RPMI7951 (cell line): ENCODE measurements at regions not wholly inside any gene's neighbourhood (a gene's known extent, or its start where the extent isn't known, plus 50 kb on each side); places are given as distances from the start of the nearest gene placed in this dataset.
"Not testable (repeated sequence)": the region's sequence is repeated elsewhere in the genome, so short reads cannot be mapped to it uniquely, and the experiment has no call there.

ENCODE experiments used
- DNase-seq: peaks from one replicate; pipeline ENCODE4 v3.0.0-alpha.2; 2012; ENCODE audit warnings: low read depth

DNA sequence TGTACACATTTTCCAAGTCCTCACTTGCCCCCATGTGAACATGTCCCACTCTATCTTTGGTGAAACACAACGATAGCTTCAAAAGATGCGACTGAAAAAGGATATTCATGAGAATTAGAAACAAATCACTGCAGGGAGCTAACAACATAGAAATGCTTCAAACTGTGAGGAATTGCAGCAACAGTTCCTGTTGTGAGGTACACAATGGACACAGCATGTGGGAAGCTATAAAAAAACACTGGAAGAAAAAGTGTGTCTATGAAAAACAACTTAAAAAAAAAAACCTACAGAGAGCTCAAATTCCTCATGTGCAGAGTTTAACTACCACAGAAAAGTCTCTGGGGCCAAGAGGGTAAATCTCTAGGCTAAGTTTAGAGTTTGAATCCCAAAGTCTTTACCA lies 51.6 kb upstream of the BLTP1 start:
- DNase-seq, result no peak

DNA sequence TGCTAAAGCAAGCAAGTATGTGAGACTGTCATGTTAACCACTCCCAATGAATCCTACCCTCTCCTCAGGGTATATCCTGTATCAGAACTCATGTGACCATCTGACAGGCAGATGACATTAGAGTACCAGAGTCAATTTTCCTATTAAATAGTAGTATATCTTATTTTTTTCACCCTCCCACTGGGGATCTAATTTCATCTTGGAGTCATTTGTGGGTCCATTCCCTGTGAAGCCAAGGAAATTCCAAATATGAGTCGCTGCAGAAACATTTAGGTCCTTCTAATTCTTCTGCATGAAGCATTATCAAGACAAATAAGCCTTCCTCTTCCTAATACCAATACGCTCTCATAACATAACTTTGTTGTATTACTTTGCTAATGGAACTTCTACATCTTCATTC lies 52.2 kb upstream of the BLTP1 start:
- no peak for DNase-seq

DNA sequence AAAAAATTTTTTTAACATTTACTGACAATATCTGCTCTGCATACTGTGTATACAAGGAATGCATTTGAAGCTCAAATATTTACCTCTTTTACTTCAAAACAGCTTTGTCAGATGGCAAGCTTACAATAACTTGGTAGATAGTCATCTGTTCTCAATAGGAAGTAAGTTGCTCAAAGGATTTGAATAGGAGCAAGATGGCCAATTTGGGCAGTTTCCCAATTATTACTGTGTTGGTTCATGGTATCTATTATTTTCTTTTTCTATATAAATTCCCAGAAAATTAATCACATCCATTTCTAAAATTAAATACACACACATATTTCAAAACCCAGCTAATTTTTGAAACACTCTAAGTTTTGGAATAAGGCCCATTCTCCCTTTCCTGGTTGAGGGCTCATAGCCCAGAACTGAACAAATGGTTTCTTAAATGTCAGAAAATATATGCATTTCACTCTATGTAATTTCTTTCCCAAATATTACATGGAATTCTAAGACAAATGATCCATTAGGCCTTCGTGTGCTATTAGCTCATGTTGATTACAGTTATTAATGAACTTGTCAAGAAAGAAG lies 60.2 kb upstream of the BLTP1 start:
- no peak for DNase-seq

DNA sequence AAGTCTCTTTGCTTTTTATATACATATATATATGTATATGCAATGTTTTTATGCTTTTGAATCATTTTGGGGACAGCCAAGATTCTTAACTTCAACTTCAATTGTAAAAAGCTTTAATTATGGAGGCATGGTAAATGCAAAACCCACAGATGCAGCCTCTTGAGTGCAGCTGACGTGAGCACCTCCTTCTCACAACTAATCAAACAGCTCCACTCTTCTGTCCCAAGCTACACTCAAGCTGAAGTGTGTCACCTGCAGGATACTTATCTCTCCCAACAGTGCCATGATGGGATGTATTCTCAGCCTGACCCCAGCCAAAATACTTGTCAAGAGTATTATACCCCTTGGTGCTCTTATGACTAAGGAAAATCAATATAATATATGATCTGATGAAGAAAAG lies 60.7 kb upstream of the BLTP1 start:
- DNase-seq, result no peak

DNA sequence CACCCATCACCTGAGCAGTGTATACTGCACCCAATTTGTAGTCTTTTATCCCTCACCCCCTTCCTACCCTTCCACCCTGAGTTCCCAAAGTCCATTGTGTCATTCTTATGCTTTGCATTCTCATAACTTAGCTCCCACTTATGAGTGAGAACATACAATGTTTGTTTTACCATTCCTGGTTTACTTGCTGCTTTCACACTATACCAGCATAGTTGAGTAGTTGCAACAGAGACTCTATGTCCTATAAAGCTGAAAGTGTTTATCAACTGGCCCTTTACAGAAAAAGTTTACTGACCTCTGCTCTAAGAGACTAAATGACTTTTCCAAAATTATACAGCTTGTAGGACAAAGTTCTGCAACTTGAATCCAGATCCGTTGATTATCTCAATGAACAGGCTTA lies 61.1 kb upstream of the BLTP1 start:
- no peak for DNase-seq

DNA sequence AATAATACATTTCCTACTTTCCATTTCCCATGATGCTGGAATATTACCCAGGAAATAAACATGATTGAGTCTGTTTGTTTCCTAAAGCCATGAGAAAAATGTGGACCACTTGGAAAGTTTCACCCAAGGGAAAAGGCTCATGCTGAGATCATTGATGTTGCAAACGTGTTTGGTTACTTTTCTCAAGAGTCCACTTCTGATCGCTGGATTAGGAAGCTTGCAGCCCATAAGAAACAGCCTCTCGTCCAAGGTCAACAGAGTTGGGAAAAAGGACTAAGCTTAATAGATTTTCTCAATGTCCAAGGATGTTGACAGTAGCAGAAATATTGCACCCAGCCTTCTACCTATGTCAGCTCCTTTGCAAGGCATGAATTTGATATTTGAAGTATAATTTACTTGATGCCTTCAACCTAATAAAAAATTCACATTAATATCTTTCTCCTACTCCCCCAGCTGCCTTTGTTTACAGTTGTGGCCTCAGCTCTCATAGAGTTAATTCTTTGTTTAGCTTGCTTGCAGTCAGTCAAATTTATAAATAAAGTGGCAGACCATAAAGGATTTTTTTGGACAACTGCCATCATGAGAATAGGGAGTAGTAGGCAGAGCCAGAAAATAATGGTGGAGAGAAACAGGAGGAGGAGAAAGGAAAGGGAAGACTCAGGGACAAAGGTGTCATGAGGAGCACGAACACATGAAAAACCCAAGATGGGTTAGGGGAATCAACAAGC lies 65.6 kb upstream of the BLTP1 start:
- no peak for DNase-seq

DNA sequence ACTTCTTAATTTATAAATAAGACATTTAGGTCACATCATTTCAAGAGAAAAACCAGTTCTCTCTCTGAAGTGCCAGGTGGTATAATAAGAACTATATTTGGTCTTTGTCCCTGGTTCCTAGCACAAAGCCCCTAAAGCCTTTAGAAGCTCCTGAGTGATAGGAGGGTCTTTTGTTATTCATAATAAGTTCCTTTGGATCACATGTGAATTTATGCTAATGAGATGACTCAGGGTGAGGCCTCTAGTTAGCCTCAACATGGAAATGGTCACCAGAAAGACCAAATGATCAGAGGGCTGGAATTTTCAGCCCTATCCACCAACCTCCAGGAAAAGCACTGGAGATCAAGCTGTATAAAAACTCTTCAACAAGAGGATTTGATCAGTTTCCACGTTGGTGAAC lies 68.1 kb upstream of the BLTP1 start:
- no peak for DNase-seq

DNA sequence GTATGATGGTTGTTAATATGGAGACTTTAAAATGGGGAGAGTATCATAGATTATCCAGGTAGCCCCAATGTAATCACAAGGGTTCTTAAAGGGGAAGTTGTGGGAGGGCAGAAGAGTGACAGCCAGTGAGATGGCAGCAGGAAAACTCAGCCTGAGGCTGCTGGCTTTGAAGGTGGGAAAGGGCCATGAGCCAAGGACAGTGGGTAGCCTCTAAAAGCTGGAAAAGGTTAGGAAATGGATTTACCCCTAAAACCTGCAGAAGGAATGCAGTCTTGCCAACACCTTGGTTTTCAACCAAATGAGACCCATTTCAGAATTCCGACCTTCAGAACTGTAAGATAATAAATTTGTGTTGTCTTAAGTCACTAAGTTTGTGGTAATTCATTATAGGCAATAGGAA lies 68.8 kb upstream of the BLTP1 start:
- no peak for DNase-seq

DNA sequence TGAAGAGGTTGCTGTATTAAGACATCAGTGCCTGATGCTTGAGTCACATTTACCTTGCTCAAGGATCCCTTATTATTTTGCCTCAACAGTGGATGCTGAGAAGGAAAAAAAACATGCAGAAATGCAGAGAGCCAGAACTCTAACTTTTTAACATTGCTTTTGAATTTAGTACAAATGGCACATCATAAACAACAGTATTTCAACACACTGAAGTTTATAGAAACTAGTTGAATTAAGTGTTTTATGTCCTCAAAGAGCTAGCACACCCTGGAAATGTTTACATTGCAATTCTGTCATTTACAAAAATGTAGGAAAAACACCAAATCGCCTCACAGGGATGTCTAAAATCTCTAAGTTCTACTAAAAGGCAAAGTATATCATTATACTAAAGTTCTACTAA lies 69.5 kb upstream of the BLTP1 start:
- DNase-seq, result no peak

DNA sequence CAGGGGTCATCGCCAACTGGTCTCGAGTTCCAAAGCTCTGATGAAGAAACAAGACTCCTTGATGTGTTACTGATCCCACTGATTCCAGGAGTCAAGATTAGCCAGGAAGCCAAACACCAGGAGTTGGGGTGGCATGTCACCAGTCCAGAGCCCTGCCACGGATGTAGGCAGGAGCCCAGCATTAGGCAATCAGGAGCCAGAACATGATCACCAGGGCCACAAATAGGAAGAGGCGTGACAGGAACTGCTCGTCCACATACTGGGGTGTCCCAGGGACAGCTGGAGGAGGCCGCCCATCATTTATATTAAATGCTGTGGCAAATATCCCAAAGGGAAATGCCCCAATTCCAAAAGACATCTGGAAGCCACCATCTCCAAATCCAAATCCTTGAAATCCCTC lies 74.5 kb upstream of the BLTP1 start:
- not testable (repeated sequence) for DNase-seq

DNA sequence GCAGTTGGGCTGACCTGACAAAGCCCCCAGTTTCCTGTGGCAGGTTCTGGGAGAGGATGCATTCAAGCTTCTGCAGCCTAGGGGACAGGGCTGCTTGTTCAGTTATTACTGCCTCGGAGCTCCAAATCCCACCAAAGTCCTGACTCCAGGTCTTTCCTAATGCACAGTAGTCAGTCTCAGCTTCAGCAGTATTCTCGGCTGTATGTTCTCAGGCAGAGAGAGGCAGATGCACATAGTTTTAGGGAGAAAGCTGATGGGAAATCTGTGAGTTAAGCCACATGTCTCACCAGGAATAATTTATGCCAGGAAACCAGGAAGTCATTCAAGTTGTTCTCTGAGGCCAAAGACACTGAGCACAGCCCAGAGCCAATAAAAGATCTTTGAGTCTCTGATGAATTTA lies 75.3 kb upstream of the BLTP1 start:
- not testable (repeated sequence) for DNase-seq

DNA sequence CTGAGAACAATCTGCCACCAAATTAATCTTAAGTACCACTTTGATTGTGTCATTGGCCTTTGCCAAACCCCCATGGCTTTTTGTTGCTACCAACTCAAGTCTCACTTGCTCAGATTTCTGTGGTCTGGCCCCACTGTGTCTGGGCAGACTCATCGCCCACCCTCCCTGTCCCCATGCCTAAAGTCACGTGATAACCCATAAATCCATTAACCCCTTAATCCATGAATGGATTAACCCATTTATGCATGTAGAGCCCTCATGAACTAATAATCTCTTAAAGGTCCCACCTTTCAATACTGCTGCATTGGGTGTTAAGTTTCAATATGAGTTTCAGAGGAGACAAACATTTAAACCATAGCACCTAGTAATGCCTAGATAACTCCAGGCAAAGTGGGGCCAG lies 78.5 kb upstream of the BLTP1 start:
- DNase-seq, result no peak

DNA sequence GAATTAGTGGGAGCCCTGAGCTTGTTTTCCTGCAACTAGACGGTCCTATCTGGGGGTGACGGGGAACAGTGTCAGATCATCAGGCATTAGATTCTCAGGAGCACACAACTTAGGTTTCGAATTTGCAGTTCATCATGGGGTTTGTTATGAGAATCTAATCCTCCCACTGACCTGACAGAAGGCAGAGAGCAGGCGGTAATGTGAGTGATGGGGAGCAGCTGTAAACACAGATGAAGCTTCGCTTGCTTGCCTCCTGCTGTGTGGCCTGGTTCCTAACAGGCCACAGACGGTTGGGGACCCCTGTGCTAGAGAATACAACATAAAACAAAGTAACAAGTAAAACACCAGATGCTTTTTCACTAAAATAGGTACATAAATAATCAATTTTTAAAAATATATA lies 86.2 kb upstream of the BLTP1 start:
- no peak for DNase-seq

DNA sequence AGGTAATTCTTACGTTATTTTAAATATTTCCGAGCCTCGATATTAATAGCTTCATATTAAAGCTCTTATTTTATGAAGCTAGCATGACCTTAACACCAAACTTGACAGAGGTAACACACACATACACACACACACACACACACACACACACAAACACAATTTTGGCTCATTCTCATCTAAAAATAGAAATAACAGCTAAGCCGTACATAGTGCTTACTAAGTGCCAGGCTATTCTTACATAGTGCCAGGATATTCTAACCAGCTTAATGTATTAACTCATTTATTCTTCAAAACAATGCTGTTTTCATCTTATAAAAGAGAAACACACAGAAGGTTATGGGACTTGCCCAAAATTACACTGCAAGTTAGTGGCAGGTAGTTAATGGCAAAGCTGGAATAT lies 87.0 kb upstream of the BLTP1 start:
- DNase-seq, result no peak

DNA sequence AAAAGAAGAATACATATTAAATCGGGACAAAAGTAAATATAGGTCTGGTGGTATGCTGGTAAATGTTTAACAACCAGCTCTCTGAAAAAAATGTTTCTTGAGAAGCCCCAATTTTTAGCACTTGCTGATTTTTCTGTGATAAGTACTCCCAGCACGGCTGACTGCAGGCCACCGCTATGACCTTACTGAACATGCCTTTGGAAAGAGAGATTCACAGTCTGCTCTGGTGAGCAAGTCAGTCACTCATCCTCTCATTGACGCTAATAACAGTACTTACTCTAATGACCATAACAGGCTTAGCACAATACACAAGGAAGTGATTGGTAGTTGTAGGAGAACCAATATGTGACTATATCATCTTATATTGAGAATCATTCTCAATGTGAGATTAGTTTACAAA lies 98.9 kb upstream of the BLTP1 start:
- DNase-seq, result no peak

DNA sequence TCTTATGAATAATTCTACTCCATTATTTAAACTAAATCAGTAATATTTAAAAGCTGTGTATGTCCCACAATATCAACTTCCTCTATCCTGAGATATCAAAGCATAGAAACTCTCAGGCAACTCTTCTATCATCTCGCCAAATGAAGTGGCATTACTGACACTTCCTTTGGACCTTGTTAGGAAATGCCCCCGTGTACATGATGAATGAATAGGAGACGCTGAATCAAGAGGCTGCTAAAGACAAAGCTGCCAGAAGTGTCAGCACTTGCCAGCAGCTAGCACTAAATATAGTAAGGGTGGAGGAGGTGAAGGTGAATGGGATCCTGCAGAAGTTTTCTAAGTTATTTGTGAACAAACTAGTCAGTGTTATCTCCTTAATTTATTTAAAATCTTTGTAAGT lies 99.5 kb upstream of the BLTP1 start:
- no peak for DNase-seq

DNA sequence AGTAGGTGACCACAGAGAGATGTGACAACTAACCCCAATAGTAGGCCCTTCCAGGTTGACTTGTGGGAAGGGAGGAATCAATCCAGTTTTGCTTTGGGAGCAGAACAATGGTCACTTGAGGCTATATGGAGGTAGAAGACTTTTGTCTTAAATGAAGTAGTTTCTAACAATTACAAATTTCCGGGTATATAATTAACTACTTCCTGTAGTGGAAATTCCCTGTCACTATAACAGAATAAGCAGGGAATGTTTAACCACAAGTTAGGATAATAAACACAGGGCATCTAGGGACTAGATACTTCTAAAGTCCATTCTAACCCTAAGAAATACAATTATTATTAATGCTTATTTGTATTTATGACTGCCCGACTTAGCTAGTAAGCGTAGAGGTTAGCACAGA lies 99.0 kb upstream of the TRPC3 start:
- no peak for DNase-seq

DNA sequence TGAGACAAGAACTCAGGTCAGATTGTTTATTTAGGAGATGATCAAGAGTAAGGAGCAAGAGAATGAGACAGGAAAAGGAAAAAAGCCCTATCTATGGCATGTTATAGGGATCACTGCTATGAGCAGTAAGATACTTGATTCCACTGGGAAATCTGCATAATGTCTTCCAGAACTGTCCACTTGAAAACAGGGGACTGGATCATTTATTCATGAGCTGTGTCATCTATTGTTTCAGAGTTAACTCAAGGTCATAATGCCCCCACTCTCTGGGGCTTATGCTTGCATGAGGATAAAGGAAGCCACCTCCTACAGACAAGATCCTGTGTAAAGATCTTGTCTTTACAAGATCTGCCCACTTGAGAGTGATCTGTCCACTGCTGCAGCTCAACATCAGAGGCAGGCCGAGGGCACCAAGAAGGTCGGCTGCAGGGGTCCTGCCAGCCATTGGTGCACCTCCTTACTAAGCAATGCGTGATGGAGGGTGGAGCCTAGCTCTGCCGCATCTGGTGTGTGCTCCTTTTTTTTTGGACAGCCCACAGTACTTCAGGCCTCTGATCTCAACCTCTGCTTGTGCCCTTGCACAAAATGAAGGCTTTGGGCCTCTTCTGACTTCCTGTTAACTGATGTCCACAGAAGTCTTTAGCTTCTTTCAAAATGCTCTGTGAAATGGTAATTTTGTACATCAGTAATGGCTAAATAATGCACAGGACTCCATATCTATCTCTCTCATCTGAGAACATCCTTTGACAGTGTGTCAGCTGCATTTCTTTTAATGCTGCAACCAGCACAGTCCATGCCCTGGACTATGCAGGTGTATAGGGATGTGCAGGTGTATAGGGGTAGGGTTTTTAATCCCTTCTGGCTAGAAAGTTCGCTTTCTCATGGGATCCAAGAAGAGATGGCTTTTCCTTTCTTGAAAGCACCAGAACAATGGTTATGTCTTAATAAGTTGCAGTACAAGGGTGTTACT lies 95.9 kb upstream of the TRPC3 start:
- no peak for DNase-seq

DNA sequence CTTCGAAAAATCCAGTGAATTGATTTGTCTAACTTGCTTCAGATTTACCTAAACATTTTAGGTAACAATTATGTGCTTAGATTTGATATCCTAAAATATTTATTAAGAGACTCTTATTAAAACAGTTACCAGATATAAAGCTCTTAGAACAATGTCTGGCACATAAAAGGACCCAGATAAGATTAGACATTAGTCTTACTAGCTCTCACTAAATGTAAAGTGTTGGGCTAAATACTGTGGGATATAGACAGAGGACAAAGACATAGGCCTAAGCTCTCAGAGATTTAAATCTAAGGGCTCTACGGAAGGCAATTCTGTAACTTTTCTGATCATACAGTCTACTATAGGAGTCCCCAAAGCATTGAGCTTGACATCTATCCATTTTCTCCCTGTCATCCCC lies 94.4 kb upstream of the TRPC3 start:
- DNase-seq, result no peak

DNA sequence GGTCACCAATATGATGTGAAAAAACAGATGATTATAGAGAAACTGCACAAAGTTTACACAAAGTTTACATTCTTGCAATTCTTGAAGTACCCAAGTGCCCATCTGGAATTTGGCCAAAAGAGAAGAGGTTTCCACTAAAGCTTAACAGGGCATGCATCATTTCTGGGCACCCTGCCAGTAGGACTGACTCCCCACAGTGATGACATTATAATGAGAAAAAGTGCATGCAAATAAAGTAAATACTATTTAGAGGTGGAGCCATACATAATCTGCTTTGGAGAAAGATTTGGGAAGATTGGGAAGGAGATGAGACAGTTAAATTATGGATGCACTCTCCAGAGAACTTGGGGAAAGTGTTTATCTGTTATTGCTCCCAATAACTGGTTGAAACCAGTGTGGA lies 93.7 kb upstream of the TRPC3 start:
- DNase-seq, result peak; percentile 91

DNA sequence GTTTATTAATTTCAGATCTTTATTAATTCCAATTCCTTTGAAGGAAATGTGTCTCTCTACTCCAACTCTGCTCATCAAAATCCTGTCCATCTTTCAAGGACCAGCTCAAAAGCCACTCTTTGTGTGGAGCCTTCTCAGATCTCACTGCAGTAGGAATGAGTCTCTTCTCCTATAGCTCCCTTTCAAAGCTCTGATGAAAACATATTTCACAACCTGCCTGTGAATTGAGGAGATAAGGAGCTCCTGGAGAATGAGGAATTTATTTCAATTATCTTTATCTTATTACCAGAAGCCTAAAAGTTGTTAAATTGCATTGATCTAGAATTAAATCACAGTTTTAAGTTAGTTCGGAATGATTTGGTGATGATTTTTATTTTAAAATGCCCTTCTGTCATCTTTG lies 92.6 kb upstream of the TRPC3 start:
- no peak for DNase-seq

DNA sequence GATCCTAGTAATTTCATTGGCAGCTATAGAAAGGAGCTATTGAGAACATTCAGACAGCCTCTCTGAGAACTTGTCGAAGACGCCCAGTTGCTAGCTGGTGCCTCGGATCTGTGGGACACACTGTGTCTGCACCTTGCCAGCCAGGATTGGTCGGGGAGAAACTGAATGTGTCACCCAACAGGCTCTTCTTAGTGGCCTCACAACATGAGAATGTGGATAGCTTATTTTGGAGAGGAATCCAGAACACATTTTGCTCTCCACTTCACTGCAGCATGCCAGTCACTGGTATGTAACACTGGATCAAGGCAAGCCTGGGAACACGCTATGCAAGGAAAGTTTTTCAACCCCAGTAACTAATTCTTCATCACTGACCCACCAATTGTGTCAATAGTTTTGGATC lies 89.5 kb upstream of the TRPC3 start:
- no peak for DNase-seq

DNA sequence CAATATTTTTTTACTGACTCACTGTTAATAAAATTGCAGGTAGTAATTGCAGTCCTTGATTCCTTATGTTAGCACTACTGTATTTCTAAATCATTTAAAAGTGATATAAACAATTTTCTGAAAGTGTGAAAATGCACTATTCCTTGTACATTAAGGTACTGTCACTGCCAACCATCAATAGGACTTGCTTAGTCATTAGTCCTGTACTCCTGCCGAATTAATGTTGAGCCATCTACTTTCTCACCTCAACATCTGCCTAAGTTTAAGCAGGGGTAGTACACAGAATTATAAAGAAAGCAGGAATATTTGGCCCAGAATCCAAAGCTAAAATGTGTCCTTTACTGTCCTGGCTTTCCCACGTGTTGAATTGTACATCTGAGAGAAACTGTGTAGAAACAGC lies 87.0 kb upstream of the TRPC3 start:
- peak; percentile 8 for DNase-seq
